ENCODE measurements at regions not wholly inside any gene's neighbourhood (a gene's known extent, or its start where the extent isn't known, plus 50 kb on each side); places are given as distances from the start of the nearest gene placed in this dataset.
"Not testable (repeated sequence)": the region's sequence is repeated elsewhere in the genome, so short reads cannot be mapped to it uniquely, and the experiment has no call there.

- DNase-seq (ENCODE audit: low read depth in 2 of 2, low spot score in 1 of 2), result no peak
Observed at GRCh38 chr2:382728-383022, 94.8 kb upstream of the ALKAL2 start.

DNA sequence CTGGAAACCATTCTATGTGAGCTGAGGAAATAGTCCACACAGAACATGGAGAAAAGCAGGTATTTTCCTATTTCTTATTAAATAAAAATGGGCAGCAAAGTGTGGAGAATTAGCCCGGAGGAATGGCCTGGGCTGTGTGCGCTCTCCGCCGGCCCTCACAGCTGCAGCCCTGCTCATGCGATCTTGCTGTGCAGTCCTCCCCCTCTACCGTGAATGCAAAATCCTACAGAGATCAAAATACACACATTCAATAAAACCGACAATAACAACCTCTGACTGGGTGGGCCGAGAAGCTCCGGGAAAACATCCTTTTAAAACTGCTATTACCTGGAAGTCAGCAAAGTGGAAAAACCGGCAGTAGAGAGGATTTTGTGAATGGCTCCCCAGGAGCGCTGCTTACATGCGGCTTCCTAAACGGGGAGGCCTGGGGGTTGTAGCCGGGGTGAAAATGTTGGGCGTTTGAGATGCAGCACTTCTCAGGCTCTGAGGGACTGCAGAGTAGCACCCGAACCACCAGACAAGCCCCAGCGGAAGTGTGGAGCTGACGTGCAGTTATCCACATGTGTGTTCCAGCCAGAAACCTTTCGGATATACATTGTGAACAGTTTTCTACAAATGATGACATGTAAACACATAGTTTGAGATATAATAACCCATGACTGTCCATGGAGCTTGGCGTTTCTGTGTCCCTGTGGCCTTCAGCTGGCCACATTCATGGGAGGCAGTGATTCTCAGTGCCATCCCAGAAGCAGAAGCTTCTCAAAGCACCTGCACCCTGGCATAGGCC, 94.2 kb upstream of the ALKAL2 start:
- no peak for DNase-seq (ENCODE audit: low read depth in 2 of 2, low spot score in 1 of 2)

- DNase-seq (ENCODE audit: low read depth in 2 of 2, low spot score in 1 of 2), result no peak
Observed at GRCh38 chr2:381181-381580, 93.3 kb upstream of the ALKAL2 start.

DNA sequence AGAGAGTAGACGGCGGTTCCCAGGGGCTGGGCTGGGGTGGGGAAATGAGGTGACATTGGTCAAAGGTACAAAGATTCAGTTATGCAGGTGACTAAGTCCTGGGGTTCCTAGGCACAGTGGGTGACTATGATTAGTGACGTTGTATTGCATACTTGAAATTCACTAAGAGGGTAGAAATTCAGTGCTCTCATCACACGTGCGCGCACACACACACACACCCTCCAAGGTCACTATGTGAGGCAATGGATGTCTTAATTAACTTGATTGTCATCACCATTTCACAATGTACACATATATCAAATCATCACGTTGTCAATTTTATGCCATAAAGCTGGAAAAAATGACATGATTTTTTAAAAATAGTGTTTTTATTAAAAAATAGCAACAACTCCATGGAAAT, 92.9 kb upstream of the ALKAL2 start:
- no peak for DNase-seq (ENCODE audit: low read depth in 2 of 2, low spot score in 1 of 2)

GRCh38 chr2:380221-380620, 92.3 kb upstream of the ALKAL2 start:
- no peak for DNase-seq (ENCODE audit: low read depth in 2 of 2, low spot score in 1 of 2)

- DNase-seq (ENCODE audit: low read depth in 2 of 2, low spot score in 1 of 2), result no peak
Observed at GRCh38 chr2:379778-380177, 91.9 kb upstream of the ALKAL2 start.

DNA sequence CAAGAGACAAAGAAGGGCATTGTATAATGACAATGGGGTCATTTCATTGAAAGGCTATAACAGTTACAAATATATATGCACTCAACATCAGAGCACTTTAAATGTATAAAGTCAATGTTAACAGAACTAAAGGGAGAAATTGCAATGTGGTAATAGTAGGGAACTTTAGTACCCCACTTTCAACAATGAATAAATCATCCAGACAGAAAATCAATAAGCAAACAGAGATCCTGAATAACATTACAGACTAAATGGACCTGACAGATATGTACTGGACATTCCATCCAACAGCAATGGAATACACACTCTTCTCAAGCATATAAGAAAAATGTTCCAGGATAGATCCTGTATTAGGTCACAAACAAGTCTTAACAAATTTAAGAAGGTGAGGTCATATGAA, 90.5 kb upstream of the ALKAL2 start:
- no peak for DNase-seq (ENCODE audit: low read depth in 2 of 2, low spot score in 1 of 2)

GRCh38 chr2:377414-377813, 89.5 kb upstream of the ALKAL2 start:
- DNase-seq (ENCODE audit: low read depth in 2 of 2, low spot score in 1 of 2), result no peak

DNA sequence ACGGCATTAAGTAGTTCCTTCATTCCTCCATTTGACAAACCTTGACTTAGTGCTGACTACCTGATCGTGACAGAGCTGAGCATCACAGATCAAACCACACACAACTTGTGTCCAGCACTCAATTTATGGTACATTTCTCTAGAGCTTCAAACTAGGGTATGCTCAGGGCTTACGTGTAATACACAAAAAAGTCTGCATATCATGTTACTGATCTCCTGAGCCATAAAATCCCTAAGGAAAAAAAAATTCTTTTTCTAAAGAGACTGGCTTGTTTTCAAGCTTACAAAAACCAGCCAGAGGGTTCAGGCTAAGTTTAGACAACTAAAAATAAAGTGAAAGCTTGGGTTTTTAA, 88.0 kb upstream of the ALKAL2 start:
- DNase-seq (ENCODE audit: low read depth in 2 of 2, low spot score in 1 of 2), result no peak

DNA sequence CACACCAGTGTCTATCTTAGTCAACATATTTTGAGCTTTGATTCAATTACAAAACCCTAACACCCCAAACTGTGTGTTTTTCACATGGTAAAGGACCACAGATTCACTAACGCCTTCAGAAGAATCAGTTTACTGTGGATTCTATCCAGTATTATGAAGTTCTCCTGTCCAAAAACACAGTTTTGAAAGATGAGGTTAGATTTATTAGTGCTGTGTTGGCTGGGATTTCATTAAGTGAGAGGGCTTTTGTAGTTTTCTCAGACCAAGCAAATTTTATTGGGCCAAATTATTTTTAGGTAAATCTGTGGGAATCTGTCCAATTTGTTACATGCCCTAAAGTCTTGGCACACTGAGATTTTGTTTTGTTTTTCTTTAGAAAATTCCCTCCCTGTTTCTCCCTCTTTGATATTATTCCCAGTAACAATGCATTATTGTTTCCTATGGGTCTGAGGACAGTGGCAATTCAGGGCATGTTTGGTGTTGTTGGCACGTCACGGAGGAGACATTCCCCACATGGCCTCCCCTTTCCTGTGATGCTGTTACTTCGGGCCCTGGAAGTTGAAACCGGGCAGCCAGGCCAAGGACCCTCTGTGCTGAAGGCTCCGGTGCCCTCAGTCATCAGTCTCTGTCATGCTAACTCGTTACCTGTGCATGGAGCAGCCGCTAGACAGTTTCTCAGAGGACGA, 87.5 kb upstream of the ALKAL2 start:
- no peak for DNase-seq (ENCODE audit: low read depth in 2 of 2, low spot score in 1 of 2)

GRCh38 chr2:368386-368785, 80.5 kb upstream of the ALKAL2 start:
- DNase-seq (ENCODE audit: low read depth in 2 of 2, low spot score in 1 of 2), result no peak

DNA sequence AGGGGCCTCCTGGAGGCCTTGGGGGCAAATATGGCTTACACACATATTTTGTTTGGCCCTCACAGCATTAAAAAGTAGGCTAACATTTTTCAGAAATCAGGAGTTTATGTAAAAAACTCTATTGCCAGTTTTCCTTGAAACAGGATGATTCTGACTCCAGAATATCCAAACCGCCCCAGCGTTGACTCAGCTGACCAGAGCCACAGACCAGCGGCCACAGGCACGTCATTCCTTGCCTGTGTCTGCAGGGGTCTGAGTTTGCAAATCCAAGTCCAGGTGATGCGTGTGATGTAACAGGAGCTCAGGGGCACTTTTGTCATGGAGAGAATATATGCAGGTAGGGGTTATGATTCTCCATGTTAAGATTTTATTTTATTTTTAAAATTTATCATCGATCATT, 79.4 kb upstream of the ALKAL2 start:
- no peak for DNase-seq (ENCODE audit: low read depth in 2 of 2, low spot score in 1 of 2)

- DNase-seq (ENCODE audit: low read depth in 2 of 2, low spot score in 1 of 2), result no peak
Observed at GRCh38 chr2:366706-367105, 78.8 kb upstream of the ALKAL2 start.

- no peak for DNase-seq (ENCODE audit: low read depth in 2 of 2, low spot score in 1 of 2)
Observed at GRCh38 chr2:365367-366275, 77.7 kb upstream of the ALKAL2 start.

- no peak for DNase-seq (ENCODE audit: low read depth in 2 of 2, low spot score in 1 of 2)
Observed at GRCh38 chr2:363824-364470, 76.1 kb upstream of the ALKAL2 start.

- no peak for DNase-seq (ENCODE audit: low read depth in 2 of 2, low spot score in 1 of 2)
Observed at GRCh38 chr2:362924-363323, 75.0 kb upstream of the ALKAL2 start.

DNA sequence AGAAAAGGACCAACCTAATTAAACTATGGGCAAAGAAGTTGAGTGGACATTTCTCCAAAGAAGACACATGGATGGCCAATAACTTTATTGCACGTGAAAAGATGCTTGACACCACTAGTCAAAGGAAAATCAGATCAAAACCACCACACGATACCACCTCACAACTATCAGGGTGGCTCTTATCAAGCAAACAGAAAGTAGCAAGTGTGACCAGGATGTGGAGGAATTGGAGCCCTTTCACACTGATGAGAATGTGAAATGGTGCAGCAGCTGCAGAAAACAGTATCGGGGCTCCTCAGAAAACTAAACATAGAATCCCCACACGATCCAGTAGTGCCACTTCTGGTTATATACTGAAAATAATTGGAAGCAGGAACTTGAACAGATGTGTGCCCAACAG, 72.2 kb upstream of the ALKAL2 start:
- no peak for DNase-seq (ENCODE audit: low read depth in 2 of 2, low spot score in 1 of 2)

GRCh38 chr2:359047-359446, 71.2 kb upstream of the ALKAL2 start:
- DNase-seq (ENCODE audit: low read depth in 2 of 2, low spot score in 1 of 2), result no peak

- no peak for DNase-seq (ENCODE audit: low read depth in 2 of 2, low spot score in 1 of 2)
Observed at GRCh38 chr2:357811-358210, 69.9 kb upstream of the ALKAL2 start.

DNA sequence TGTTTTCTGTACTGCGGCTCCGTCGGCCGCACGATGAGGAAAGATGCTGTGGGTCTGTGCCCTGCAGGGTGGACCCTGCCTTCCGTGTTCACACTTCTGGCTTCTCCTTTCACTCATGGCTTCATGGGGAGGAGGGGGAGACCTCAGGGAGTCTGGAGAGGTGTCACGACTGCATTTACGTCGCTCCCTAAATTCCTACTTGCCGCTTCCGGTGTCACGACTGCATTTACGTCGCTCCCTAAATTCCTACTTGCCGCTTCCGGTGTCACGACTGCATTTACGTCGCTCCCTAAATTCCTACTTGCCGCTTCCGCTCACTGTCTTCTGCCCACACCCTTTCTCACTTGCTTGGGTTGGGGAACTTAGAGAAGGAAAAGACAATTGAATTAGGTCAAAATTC, 68.4 kb upstream of the ALKAL2 start:
- not testable (repeated sequence) for DNase-seq (ENCODE audit: low read depth in 2 of 2, low spot score in 1 of 2)

- DNase-seq (ENCODE audit: low read depth in 2 of 2, low spot score in 1 of 2), result no peak
Observed at GRCh38 chr2:355773-356172, 67.9 kb upstream of the ALKAL2 start.

DNA sequence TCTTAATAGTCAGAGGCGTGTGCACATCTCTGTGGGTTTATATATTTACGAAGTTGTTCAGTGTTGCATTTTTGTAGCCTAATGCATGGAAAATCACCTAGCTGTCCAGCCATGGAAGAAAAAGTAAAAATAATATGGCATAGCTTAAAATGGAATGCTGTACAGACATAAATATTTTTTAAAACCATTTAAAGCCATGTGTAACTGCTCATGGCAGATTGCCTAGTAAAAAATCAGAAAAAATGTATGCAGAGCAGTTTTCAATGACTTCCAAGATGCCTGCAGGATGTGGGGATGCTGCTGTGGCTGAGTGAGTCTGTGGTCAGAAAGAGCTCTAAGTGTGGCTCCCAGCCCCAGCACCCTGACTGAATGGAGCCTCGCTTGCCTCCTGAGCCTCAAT, 64.8 kb upstream of the ALKAL2 start:
- DNase-seq (ENCODE audit: low read depth in 2 of 2, low spot score in 1 of 2), result no peak
